Thymus (tissue), 11 donors: ENCODE measurements at regions not wholly inside any gene's neighbourhood (a gene's known extent, or its start where the extent isn't known, plus 50 kb on each side); places are given as distances from the start of the nearest gene placed in this dataset.
A peak's percentile ranks its signal among the peaks of the same experiment; 100 is the strongest.

Source experiments
- DNase-seq, 9 donors: peaks; one replicate each; pipeline ENCODE4 v3.0.0-alpha.2; 2013; ENCODE audit warnings: low spot score in 9 of 9, low read depth in 6 of 9, missing footprints in 1 of 9
- H3K27ac ChIP-seq, 2 donors: one replicate each; pipeline ENCODE4 v1.5.1; 2013; ENCODE audit warnings: control low read depth in 1 of 2, low read depth in 1 of 2, low read length in 1 of 2, mild to moderate bottlenecking in 1 of 2, moderate library complexity in 1 of 2
- H3K27me3 ChIP-seq, 2 donors: one replicate each; pipeline ENCODE4 v1.5.1; 2013; ENCODE audit warnings: low read length in 1 of 2; ENCODE audit not compliant: control insufficient read depth in 2 of 2, insufficient read depth in 1 of 2
- H3K36me3 ChIP-seq, 2 donors: one replicate each; pipeline ENCODE4 v1.5.1; 2013; ENCODE audit warnings: low read length in 1 of 2, mild to moderate bottlenecking in 1 of 2, moderate library complexity in 1 of 2; ENCODE audit not compliant: control insufficient read depth in 2 of 2, insufficient read depth in 2 of 2
- H3K4me1 ChIP-seq, 2 donors: one replicate each; pipeline ENCODE4 v1.5.1; 2013; ENCODE audit warnings: low read length in 2 of 2; ENCODE audit not compliant: control insufficient read depth in 2 of 2, insufficient read depth in 2 of 2
- H3K4me3 ChIP-seq, 2 donors: one replicate each; pipeline ENCODE4 v1.5.1; 2013; ENCODE audit warnings: low read length in 2 of 2, control low read depth in 1 of 2, mild to moderate bottlenecking in 1 of 2
- H3K9me3 ChIP-seq, 2 donors: one replicate each; pipeline ENCODE4 v1.5.1; 2013; ENCODE audit warnings: low read length in 1 of 2, mild to moderate bottlenecking in 1 of 2; ENCODE audit not compliant: control insufficient read depth in 2 of 2, insufficient read depth in 1 of 2
- WGBS: extraction: QIAGEN DNeasy Blood & Tissue Kit; methylation state at CpG from one replicate; pipeline ENCODE4 v1.1.7; 2013; 5-methylcytosine and 5-hydroxymethylcytosine counted together
- donor health status: healthy.

- H3K36me3 ChIP-seq = no peaks in the 10 kb centered on the region
- no peak for DNase-seq
- no peaks in the 10 kb centered on the region for H3K27me3 ChIP-seq
- peaks cover 0 to 4% of the 10 kb centered on the region in 2 donors for H3K9me3 ChIP-seq
- H3K27ac ChIP-seq = no peak overlapping the region
- H3K4me1 ChIP-seq = peaks cover 0 to 33% of the 10 kb centered on the region in 2 donors
- H3K4me3 ChIP-seq = no peak overlapping the region
- 98% methylated on average over 8 of the region's 8 CpGs for WGBS
Measured at GRCh38 chr1:228992907-228993535, 257.7 kb downstream of the RHOU start.

GRCh38 chr1:228994676-228995594 lies 259.7 kb downstream of the RHOU start:
- no peak for DNase-seq
- H3K9me3 ChIP-seq = peaks cover 0 to 4% of the 10 kb centered on the region in 2 donors
- H3K36me3 ChIP-seq = no peaks in the 10 kb centered on the region
- peaks cover 0 to 32% of the 10 kb centered on the region in 2 donors for H3K4me1 ChIP-seq
- no peak overlapping the region for H3K27ac ChIP-seq
- WGBS = 96% methylated on average over 2 of the region's 2 CpGs
- H3K27me3 ChIP-seq = no peaks in the 10 kb centered on the region
- H3K4me3 ChIP-seq = no peak overlapping the region

GRCh38 chr1:228996281-228996680 lies 261.0 kb downstream of the RHOU start:
- Histone ChIP-seq H3K36me3 (no peaks in the 10 kb centered on the region), H3K4me1 (peaks cover 2 to 32% of the 10 kb centered on the region in 2 donors), H3K27ac (no peak overlapping the region), H3K4me3 (no peak overlapping the region), H3K27me3 (no peaks in the 10 kb centered on the region), H3K9me3 (no peaks in the 10 kb centered on the region)
- WGBS = 97% methylated on average over 6 of the region's 6 CpGs
- DNase-seq = no peak

- no peaks in the 10 kb centered on the region for H3K36me3 ChIP-seq
- H3K9me3 ChIP-seq = peaks cover 0 to 4% of the 10 kb centered on the region in 2 donors
- H3K4me3 ChIP-seq = no peak overlapping the region
- no peak for DNase-seq
- 96% methylated on average over 4 of the region's 4 CpGs for WGBS
- no peak overlapping the region for H3K27ac ChIP-seq
- H3K4me1 ChIP-seq = peaks cover 6 to 34% of the 10 kb centered on the region in 2 donors
- no peaks in the 10 kb centered on the region for H3K27me3 ChIP-seq
Measured at GRCh38 chr1:228997721-228998144, 262.5 kb downstream of the RHOU start.

GRCh38 chr1:228998179-228998578 lies 262.9 kb downstream of the RHOU start:
- 97% methylated on average over 6 of the region's 6 CpGs for WGBS

GRCh38 chr1:228999446-229000170 lies 264.3 kb downstream of the RHOU start:
- Histone ChIP-seq H3K4me3 (no peak overlapping the region), H3K27me3 (no peaks in the 10 kb centered on the region), H3K36me3 (no peaks in the 10 kb centered on the region), H3K27ac (no peak overlapping the region), H3K4me1 (peaks cover 6 to 42% of the 10 kb centered on the region in 2 donors), H3K9me3 (peaks cover 0 to 4% of the 10 kb centered on the region in 2 donors)
- DNase-seq = no peak
- WGBS = 98% methylated on average over 9 of the region's 9 CpGs

More at GRCh38 chr1:228998179-228998578, 262.9 kb downstream of the RHOU start:
- peaks cover 0 to 4% of the 10 kb centered on the region in 2 donors for H3K9me3 ChIP-seq
- no peak overlapping the region for H3K27ac ChIP-seq
- no peaks in the 10 kb centered on the region for H3K36me3 ChIP-seq
- no peak for DNase-seq
- H3K4me1 ChIP-seq = peaks cover 6 to 38% of the 10 kb centered on the region in 2 donors
- no peak overlapping the region for H3K4me3 ChIP-seq
- H3K27me3 ChIP-seq = no peaks in the 10 kb centered on the region

- Histone ChIP-seq H3K27ac (no peak overlapping the region), H3K9me3 (peaks cover 0 to 4% of the 10 kb centered on the region in 2 donors), H3K4me1 (peaks cover 6 to 44% of the 10 kb centered on the region in 2 donors), H3K27me3 (no peaks in the 10 kb centered on the region), H3K4me3 (no peak overlapping the region), H3K36me3 (no peaks in the 10 kb centered on the region)
- DNase-seq = no peak
- 98% methylated on average over 8 of the region's 8 CpGs for WGBS
Measured at GRCh38 chr1:229000187-229000586, 264.9 kb downstream of the RHOU start.

- Histone ChIP-seq H3K4me1 (peaks cover 6 to 47% of the 10 kb centered on the region in 2 donors), H3K27ac (peak overlapping the region in 1 of 2 donors; percentile 64), H3K4me3 (no peak overlapping the region), H3K9me3 (peaks cover 0 to 4% of the 10 kb centered on the region in 2 donors), H3K36me3 (no peaks in the 10 kb centered on the region), H3K27me3 (no peaks in the 10 kb centered on the region)
- peak in 7 of 9 donors; percentile 34 to 75 (median 54) for DNase-seq
- 7% methylated on average over 1 of the region's 1 CpG for WGBS
Measured at GRCh38 chr1:229001467-229002011, 266.3 kb downstream of the RHOU start.
